ENCODE measurements at regions not wholly inside any gene's neighbourhood (a gene's known extent, or its start where the extent isn't known, plus 50 kb on each side); places are given as distances from the start of the nearest gene placed in this dataset.
"Not testable (repeated sequence)": the region's sequence is repeated elsewhere in the genome, so short reads cannot be mapped to it uniquely, and the experiment has no call there.

- H3K23ac ChIP-seq (ENCODE audit: low read depth, low read length); H2AFZ ChIP-seq (replicated peaks; ENCODE audit: low read length, poor library complexity); H3K4me1 ChIP-seq (ENCODE audit: control insufficient read depth, insufficient read depth, low read length); H2BK120ac ChIP-seq (ENCODE audit: low read depth, low read length); H4K5ac ChIP-seq (ENCODE audit: low read depth, low read length); H4K91ac ChIP-seq (ENCODE audit: insufficient read depth, low read depth, low read length); BruUV-seq (replicated peaks); H2BK15ac ChIP-seq (ENCODE audit: low read depth, low read length); H3K14ac ChIP-seq (replicated peaks; ENCODE audit: low read depth, low read length); intact Hi-C loops (cut with micrococcal nuclease); H3K4me2 ChIP-seq (ENCODE audit: low read depth, low read length); H2BK5ac ChIP-seq (ENCODE audit: low read depth, low read length, poor library complexity, severe bottlenecking); H3K27ac ChIP-seq (ENCODE audit: insufficient read depth, low read length); H3K18ac ChIP-seq (ENCODE audit: low read depth, low read length); H3K4ac ChIP-seq (ENCODE audit: low read depth, low read length); H3K36me3 ChIP-seq (ENCODE audit: control insufficient read depth, insufficient read depth, low read length); H2BK20ac ChIP-seq (ENCODE audit: low read depth, low read length); H3K9me3 ChIP-seq (ENCODE audit: control insufficient read depth, insufficient read depth, low read length); H3K9ac ChIP-seq (ENCODE audit: low read depth, low read length); CTCF ChIA-PET; H3K9me1 ChIP-seq (ENCODE audit: insufficient read depth, low read length); H3K56ac ChIP-seq (ENCODE audit: extremely low read depth, insufficient read depth, low read length); H4K20me1 ChIP-seq (ENCODE audit: insufficient read depth, low read length); H2AK9ac ChIP-seq (replicated peaks; ENCODE audit: low read depth, low read length, poor library complexity); POLR2A ChIA-PET (ENCODE audit: unreplicated experiment); H3K27me3 ChIP-seq (ENCODE audit: control insufficient read depth, insufficient read depth, low read length); DNase-seq; in situ Hi-C loops (cut with MboI; ENCODE audit: low sequenced_read_pairs); dilution Hi-C loops (cut with HindIII; ENCODE audit: low sequenced_read_pairs, unreplicated experiment); H2AK5ac ChIP-seq (ENCODE audit: low read depth, low read length); H4K8ac ChIP-seq (ENCODE audit: low read depth in 2 of 2, low read length in 2 of 2); H3K4me3 ChIP-seq (ENCODE audit: insufficient read depth, low read depth, low read length); H3K79me1 ChIP-seq (ENCODE audit: low read depth in 1 of 2, low read length in 2 of 2); ATAC-seq (ENCODE audit: low read depth): not testable (repeated sequence)
Measured at GRCh38 chrX:134311994-134312393, 61.1 kb upstream of the PHF6 start.

Data from IMR-90 (cell line).